IMR-90 (cell line): ENCODE measurements at regions not wholly inside any gene's neighbourhood (a gene's known extent, or its start where the extent isn't known, plus 50 kb on each side); places are given as distances from the start of the nearest gene placed in this dataset.

Source experiments
- ATAC-seq: fragments of 200-7000 bp; cut with Tn5 transposase; 2 replicates; pipeline ENCODE4 v1.9.1; 2020; ENCODE audit warnings: low read depth, mild to moderate bottlenecking, moderate library complexity
- BruUV-seq: library from RNA; stranded (reverse); fragments of 400-500 nt; replicated peaks from 2 replicates; lab custom pipeline; 2021; lab: Mats Ljungman, UMichigan
- CTCF ChIA-PET: fragments of 300-600 bp; formaldehyde crosslinking; extraction: SDS; loops from one replicate; lab custom pipeline; 2021; ENCODE audit warnings: antibody characterized with exemption; lab: Yijun Ruan, JAX
- POLR2A ChIA-PET: fragments of 300-600 bp; sonication (Branson Sonifier 250); formaldehyde crosslinking; loops from one replicate; lab custom pipeline; 2022; ENCODE audit warnings: antibody characterized with exemption; ENCODE audit not compliant: unreplicated experiment; lab: Charles Lee
- DNase-seq: peaks from one replicate; pipeline ENCODE4 v3.0.0; 2013
- H2AFZ ChIP-seq: replicated peaks from 2 replicates; pipeline ENCODE3; 2013; ENCODE audit warnings: low read length, mild to moderate bottlenecking; ENCODE audit not compliant: poor library complexity
- H2AK5ac ChIP-seq: 2 replicates; pipeline ENCODE4 v1.6.1; 2013; ENCODE audit warnings: low read depth, low read length, inconsistent platforms
- H2AK9ac ChIP-seq: replicated peaks from 2 replicates; pipeline ENCODE3; 2013; ENCODE audit warnings: mild to moderate bottlenecking, low read depth, low read length, moderate library complexity; ENCODE audit not compliant: poor library complexity
- H2BK120ac ChIP-seq: 2 replicates; pipeline ENCODE4 v1.6.1; 2013; ENCODE audit warnings: low read depth, low read length, inconsistent platforms
- H2BK15ac ChIP-seq: 3 replicates; pipeline ENCODE4 v1.6.1; 2013; ENCODE audit warnings: low read depth, low read length, inconsistent platforms
- H2BK20ac ChIP-seq: 2 replicates; pipeline ENCODE4 v1.6.1; 2013; ENCODE audit warnings: low read depth, mild to moderate bottlenecking, inconsistent platforms, low read length, moderate library complexity
- H2BK5ac ChIP-seq: 2 replicates; pipeline ENCODE4 v1.6.1; 2013; ENCODE audit warnings: mild to moderate bottlenecking, low read depth, low read length, inconsistent platforms; ENCODE audit not compliant: poor library complexity, severe bottlenecking
- H3K14ac ChIP-seq: replicated peaks from 2 replicates; pipeline ENCODE4 v1.6.1; 2013; ENCODE audit warnings: low read depth, low read length, inconsistent platforms
- H3K18ac ChIP-seq: 2 replicates; pipeline ENCODE4 v1.6.1; 2013; ENCODE audit warnings: low read depth, low read length, control low read depth
- H3K23ac ChIP-seq: 2 replicates; pipeline ENCODE4 v1.6.1; 2013; ENCODE audit warnings: low read depth, low read length, inconsistent platforms
- H3K27ac ChIP-seq: 2 replicates; pipeline ENCODE4 v1.5.1; 2013; ENCODE audit warnings: mild to moderate bottlenecking, control low read depth, low read length; ENCODE audit not compliant: insufficient read depth
- H3K27me3 ChIP-seq: 2 replicates; pipeline ENCODE4 v1.6.1; 2013; ENCODE audit warnings: low read length; ENCODE audit not compliant: control insufficient read depth, insufficient read depth
- H3K36me3 ChIP-seq: 2 replicates; pipeline ENCODE4 v1.6.1; 2013; ENCODE audit warnings: low read length, mixed read lengths; ENCODE audit not compliant: control insufficient read depth, insufficient read depth
- H3K4ac ChIP-seq: 2 replicates; pipeline ENCODE4 v1.6.1; 2013; ENCODE audit warnings: low read depth, low read length, inconsistent platforms
- H3K4me1 ChIP-seq: 2 replicates; pipeline ENCODE4 v1.6.1; 2013; ENCODE audit warnings: low read length, mixed read lengths; ENCODE audit not compliant: control insufficient read depth, insufficient read depth
- H3K4me2 ChIP-seq: 2 replicates; pipeline ENCODE4 v1.6.1; 2013; ENCODE audit warnings: low read depth, mild to moderate bottlenecking, control low read depth, low read length, moderate library complexity
- H3K4me3 ChIP-seq: 2 replicates; pipeline ENCODE4 v1.5.1; 2013; ENCODE audit warnings: low read depth, mild to moderate bottlenecking, control low read depth, low read length, moderate library complexity; ENCODE audit not compliant: insufficient read depth
- H3K56ac ChIP-seq: 2 replicates; pipeline ENCODE4 v1.6.1; 2013; ENCODE audit warnings: low read length, inconsistent platforms; ENCODE audit not compliant: insufficient read depth; ENCODE audit errors: extremely low read depth
- H3K79me1 ChIP-seq, 2 experiments: 2 replicates each; pipeline ENCODE4 v1.6.1; 2013; ENCODE audit warnings: low read length in 2 of 2, inconsistent platforms in 1 of 2, low read depth in 1 of 2
- H3K9ac ChIP-seq: 2 replicates; pipeline ENCODE4 v1.6.1; 2013; ENCODE audit warnings: low read depth, low read length, control low read depth
- H3K9me1 ChIP-seq: 2 replicates; pipeline ENCODE4 v1.6.1; 2013; ENCODE audit warnings: low read length, inconsistent platforms; ENCODE audit not compliant: insufficient read depth
- H3K9me3 ChIP-seq: 2 replicates; pipeline ENCODE4 v1.6.1; 2013; ENCODE audit warnings: low read length; ENCODE audit not compliant: control insufficient read depth, insufficient read depth
- H4K20me1 ChIP-seq: 2 replicates; pipeline ENCODE4 v1.6.1; 2013; ENCODE audit warnings: low read length, inconsistent platforms; ENCODE audit not compliant: insufficient read depth
- H4K5ac ChIP-seq: 2 replicates; pipeline ENCODE4 v1.6.1; 2013; ENCODE audit warnings: mild to moderate bottlenecking, low read depth, low read length, control low read depth
- H4K8ac ChIP-seq, 2 experiments: 2 replicates each; pipeline ENCODE4 v1.6.1; 2013; ENCODE audit warnings: low read depth in 2 of 2, low read length in 2 of 2, control low read depth in 1 of 2, inconsistent platforms in 1 of 2
- H4K91ac ChIP-seq: 2 replicates; pipeline ENCODE4 v1.6.1; 2013; ENCODE audit warnings: low read depth, low read length, inconsistent platforms; ENCODE audit not compliant: insufficient read depth
- ELK1 ChIP-seq: fragments of 150-350 bp; IDR thresholded peaks from 2 replicates; pipeline ENCODE4 v1.6.1; 2016; ENCODE audit warnings: low read depth, mild to moderate bottlenecking, low read length, moderate library complexity, borderline replicate concordance
- WGBS, 2 experiments: methylation state at CpG; one replicate each; pipeline versions ENCODE4 v1.1.5 to v1.1.7; 2013; ENCODE audit warnings: missing lambda C conversion rate in 2 of 2; ENCODE audit not compliant: insufficient read length in 1 of 2; ENCODE audit errors: extremely low coverage in 2 of 2; 5-methylcytosine and 5-hydroxymethylcytosine counted together
- dilution Hi-C: fragments of 300-500 bp; cut with HindIII; formaldehyde crosslinking; loops from one replicate; pipeline ENCODE4 v1.14.3; 2018; ENCODE audit warnings: low sequenced_read_pairs; ENCODE audit not compliant: unreplicated experiment
- in situ Hi-C: fragments of 300-500 bp; cut with MboI; formaldehyde crosslinking; loops from 3 replicates; pipeline ENCODE4 v1.14.3; 2019; ENCODE audit warnings: low sequenced_read_pairs, inconsistent platforms, mixed read lengths
- intact Hi-C: fragments of 100-400 bp; cut with micrococcal nuclease; formaldehyde crosslinking; loops from 2 replicates; pipeline ENCODE4 v1.10.0; 2022

DNA sequence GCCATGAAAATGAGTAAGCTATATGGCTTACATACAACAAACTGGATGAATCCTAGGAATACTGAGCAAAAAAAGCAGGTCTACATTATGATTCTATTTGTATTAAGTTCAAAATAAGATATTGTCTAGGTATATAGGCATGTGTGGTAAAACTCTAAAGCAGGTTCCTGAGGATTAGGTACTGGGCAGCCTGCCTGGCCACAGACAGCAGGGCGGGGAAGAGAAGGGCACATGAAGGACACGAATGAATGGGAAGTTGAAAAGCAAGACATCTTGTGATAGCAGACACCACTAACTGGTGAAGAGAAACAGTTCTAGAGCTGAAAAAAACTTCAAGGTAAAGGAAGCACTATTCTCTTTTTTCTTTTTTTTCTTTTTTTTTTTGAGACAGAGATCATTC lies 72.6 kb upstream of the SLC4A11 start:
- Histone ChIP-seq H3K4me2 (no peak overlapping the region), H3K36me3 (peaks cover 40% of the 10 kb centered on the region), H2AK9ac (no peak overlapping the region), H3K23ac (no peak overlapping the region), H2AFZ (no peak overlapping the region), H3K4me1 (peaks cover 12% of the 10 kb centered on the region), H4K91ac (no peak overlapping the region), H2AK5ac (no peak overlapping the region), H2BK15ac (no peak overlapping the region), H2BK20ac (no peak overlapping the region), H4K5ac (no peak overlapping the region), H4K20me1 (no peaks in the 10 kb centered on the region), H4K8ac (no peak overlapping the region), H3K27me3 (no peaks in the 10 kb centered on the region), H3K9me3 (no peaks in the 10 kb centered on the region), H3K4me3 (no peak overlapping the region), H2BK120ac (no peak overlapping the region), H3K27ac (no peak overlapping the region), H3K14ac (no peak overlapping the region), H3K9ac (no peak overlapping the region), H3K18ac (no peak overlapping the region), H3K56ac (no peak overlapping the region), H3K4ac (no peak overlapping the region), H3K79me1 (0 out of 4 replicates have a peak, but pooled peaks cover 0 to 6% of the 10 kb centered on the region in 2 experiments), H2BK5ac (no peak overlapping the region), H3K9me1 (peaks cover 11% of the 10 kb centered on the region)
- dilution Hi-C loops (no loop called here), in situ Hi-C loops (no loop called here), intact Hi-C loops (loop anchor here (10.0 kb wide), 1 partner anchor 257 kb away; no protein-coding TSS in a partner anchor)
- BruUV-seq = no TSS peak
- WGBS, 2 experiments = 100% methylated on average over 1 of the region's 2 CpGs; no CpG with 5 or more reads in 1 of the 2 experiments
- DNase-seq (no peak), ATAC-seq (no peak)
- ChIA-PET CTCF (no interaction called here), POLR2A (no interaction called here)
- TF ChIP-seq ELK1 = no peak
